ENCODE measurements at regions not wholly inside any gene's neighbourhood (a gene's known extent, or its start where the extent isn't known, plus 50 kb on each side); places are given as distances from the start of the nearest gene placed in this dataset.
"Not testable (repeated sequence)": the region's sequence is repeated elsewhere in the genome, so short reads cannot be mapped to it uniquely, and the experiment has no call there.

DNA sequence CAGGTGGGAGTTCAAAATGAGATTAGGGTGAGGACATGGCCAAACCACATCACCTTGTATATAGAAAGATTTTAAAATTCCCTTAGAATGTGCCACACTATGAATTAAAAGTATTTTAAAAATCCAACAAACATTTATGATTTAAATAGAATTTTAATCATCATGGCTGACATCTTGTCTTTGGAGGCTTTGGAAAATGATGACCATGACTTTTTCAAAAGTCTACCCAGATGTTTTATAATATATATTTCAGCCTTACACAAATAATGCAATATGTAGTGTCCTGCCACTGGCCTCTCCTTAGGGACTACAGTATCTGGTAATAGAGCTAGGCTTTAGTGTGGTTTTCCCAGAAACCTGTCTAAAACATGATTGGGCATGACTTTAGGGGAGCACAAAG lies 1353.4 kb upstream of the GOT2 start:
- no peak for DNase-seq (ENCODE audit: low read depth in 2 of 2)
- no peak for TF ChIP-seq CTCF (IDR thresholded peaks at IDR 0.05; ENCODE audit: low read depth, low read length)
- H3K4me3 ChIP-seq (replicated peaks in 1 of 2; ENCODE audit: low read depth in 2 of 2, low read length in 2 of 2): no peak overlapping the region

GRCh38 chr16:60078819-60079218 lies 1344.7 kb upstream of the GOT2 start:
- not testable (repeated sequence) for DNase-seq (ENCODE audit: low read depth in 2 of 2); H3K4me3 ChIP-seq (replicated peaks in 1 of 2; ENCODE audit: low read depth in 2 of 2, low read length in 2 of 2)

DNA sequence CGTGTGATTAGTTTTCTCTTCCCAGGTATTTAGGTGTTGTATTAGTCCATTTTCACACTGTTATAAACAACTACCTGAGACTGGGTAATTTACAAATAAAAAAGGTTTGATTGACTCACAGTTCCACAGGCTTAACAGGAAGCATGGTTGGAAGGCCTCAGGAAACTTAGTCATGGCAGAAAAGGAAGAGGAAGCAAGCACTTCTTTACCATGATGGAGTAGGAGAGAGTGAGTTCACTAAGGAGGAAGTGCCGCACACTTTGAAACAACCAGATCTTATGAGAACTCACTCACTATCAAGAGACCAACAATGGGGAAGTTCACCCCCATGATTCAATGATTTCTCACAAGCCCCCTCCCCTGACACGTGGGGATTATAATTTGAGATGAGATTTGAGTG lies 1343.7 kb upstream of the GOT2 start:
- H3K4me3 ChIP-seq (replicated peaks in 1 of 2; ENCODE audit: low read depth in 2 of 2, low read length in 2 of 2): no peak overlapping the region
- no peak for TF ChIP-seq CTCF (IDR thresholded peaks at IDR 0.05; ENCODE audit: low read depth, low read length)
- no peak for DNase-seq (ENCODE audit: low read depth in 2 of 2)

DNA sequence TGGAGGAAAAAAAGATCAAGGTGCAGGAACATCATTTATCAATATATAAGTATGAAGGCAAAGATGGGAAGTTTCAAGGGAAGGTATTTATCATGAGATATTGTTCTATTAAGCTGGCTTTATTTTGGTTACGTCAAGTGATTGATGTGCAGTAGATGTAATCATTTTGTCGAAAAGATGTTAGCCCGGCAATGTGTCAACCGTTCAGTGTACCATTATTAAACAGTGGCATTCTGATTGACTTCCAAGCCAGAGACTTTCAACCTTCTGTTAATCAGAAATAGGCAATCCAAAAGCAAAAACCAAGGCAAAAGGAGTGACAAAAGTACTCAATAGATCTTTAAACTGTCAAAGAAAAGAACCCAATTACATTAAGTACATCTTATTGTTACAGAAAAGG lies 1340.3 kb upstream of the GOT2 start:
- no peak overlapping the region for H3K4me3 ChIP-seq (replicated peaks in 1 of 2; ENCODE audit: low read depth in 2 of 2, low read length in 2 of 2)
- DNase-seq (ENCODE audit: low read depth in 2 of 2): no peak
- TF ChIP-seq CTCF (IDR thresholded peaks at IDR 0.05; ENCODE audit: low read depth, low read length): no peak

DNA sequence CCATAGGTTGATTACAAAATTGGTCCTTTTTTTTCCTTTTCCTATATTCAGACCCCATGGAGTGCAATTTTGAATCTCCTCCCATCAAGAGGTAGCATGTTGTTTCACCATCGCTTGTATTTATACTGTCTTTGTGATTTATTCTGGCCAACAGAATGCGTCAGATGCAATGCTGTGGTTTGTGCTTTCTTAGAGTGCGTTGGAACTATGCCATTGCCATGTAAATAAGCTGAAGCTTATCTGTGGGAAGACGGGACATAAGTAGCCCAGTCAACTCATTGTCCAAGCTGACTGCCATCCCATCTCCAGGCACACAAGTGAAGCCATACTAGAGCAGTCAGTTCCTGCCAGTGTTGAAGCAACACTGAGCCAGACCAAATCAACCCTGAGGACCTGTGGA lies 1339.3 kb upstream of the GOT2 start:
- DNase-seq (ENCODE audit: low read depth in 2 of 2): no peak
- H3K4me3 ChIP-seq (replicated peaks in 1 of 2; ENCODE audit: low read depth in 2 of 2, low read length in 2 of 2): no peak overlapping the region

GRCh38 chr16:60064026-60064425 lies 1329.9 kb upstream of the GOT2 start:
- H3K4me3 ChIP-seq (replicated peaks in 1 of 2; ENCODE audit: low read depth in 2 of 2, low read length in 2 of 2): no peak overlapping the region
- no peak for TF ChIP-seq CTCF (IDR thresholded peaks at IDR 0.05; ENCODE audit: low read depth, low read length)
- DNase-seq (ENCODE audit: low read depth in 2 of 2): no peak

More for the DNA sequence above, 1339.3 kb upstream of the GOT2 start:
- no peak for TF ChIP-seq CTCF (IDR thresholded peaks at IDR 0.05; ENCODE audit: low read depth, low read length)

DNA sequence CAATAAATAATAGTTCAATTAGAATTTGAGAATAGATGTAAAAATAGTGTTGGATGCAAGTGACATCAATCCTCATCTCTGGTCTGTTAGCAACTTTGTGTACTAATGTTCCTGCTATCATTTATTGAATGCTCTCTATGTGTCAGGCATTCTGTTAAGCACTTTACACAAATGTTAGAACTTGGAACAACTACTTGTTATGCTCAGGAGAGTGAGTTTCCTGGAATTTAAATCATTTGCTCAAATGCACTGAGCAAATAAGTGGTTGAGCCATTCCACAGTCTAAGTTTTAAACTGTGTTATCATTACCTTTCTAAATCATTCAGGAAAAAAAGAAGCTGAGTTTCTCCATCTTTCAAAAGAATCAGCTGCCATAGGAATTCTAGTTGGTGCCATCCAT lies 1327.3 kb upstream of the GOT2 start:
- DNase-seq (ENCODE audit: low read depth in 2 of 2): no peak
- no peak for TF ChIP-seq CTCF (IDR thresholded peaks at IDR 0.05; ENCODE audit: low read depth, low read length)
- H3K4me3 ChIP-seq (replicated peaks in 1 of 2; ENCODE audit: low read depth in 2 of 2, low read length in 2 of 2): no peak overlapping the region
